ENCODE measurements at regions not wholly inside any gene's neighbourhood (a gene's known extent, or its start where the extent isn't known, plus 50 kb on each side); places are given as distances from the start of the nearest gene placed in this dataset.
"Not testable (repeated sequence)": the region's sequence is repeated elsewhere in the genome, so short reads cannot be mapped to it uniquely, and the experiment has no call there.

GRCh38 chr20:40100261-40100660 lies 588.8 kb downstream of the MAFB start:
- no peak for DNase-seq (ENCODE audit: low read depth in 3 of 3, low spot score in 1 of 3)

GRCh38 chr20:40090236-40090635 lies 598.8 kb downstream of the MAFB start:
- no peak for DNase-seq (ENCODE audit: low read depth in 3 of 3, low spot score in 1 of 3)

GRCh38 chr20:40087496-40087895 lies 601.5 kb downstream of the MAFB start:
- no peak for DNase-seq (ENCODE audit: low read depth in 3 of 3, low spot score in 1 of 3)

GRCh38 chr20:40085513-40085912 lies 603.5 kb downstream of the MAFB start:
- DNase-seq (ENCODE audit: low read depth in 3 of 3, low spot score in 1 of 3), result no peak

GRCh38 chr20:40082436-40082835 lies 606.6 kb downstream of the MAFB start:
- DNase-seq (ENCODE audit: low read depth in 3 of 3, low spot score in 1 of 3), result no peak

- DNase-seq (ENCODE audit: low read depth in 3 of 3, low spot score in 1 of 3), result no peak
Observed at GRCh38 chr20:40081653-40082052, 607.4 kb downstream of the MAFB start.

- DNase-seq (ENCODE audit: low read depth in 3 of 3, low spot score in 1 of 3), result no peak
Observed at GRCh38 chr20:40080041-40080652, 608.9 kb downstream of the MAFB start.

- DNase-seq (ENCODE audit: low read depth in 3 of 3, low spot score in 1 of 3), result no peak
Observed at GRCh38 chr20:40073535-40074111, 615.4 kb downstream of the MAFB start.

- DNase-seq (ENCODE audit: low read depth in 3 of 3, low spot score in 1 of 3), result no peak
Observed at GRCh38 chr20:40072907-40073306, 616.1 kb downstream of the MAFB start.

- no peak for DNase-seq (ENCODE audit: low read depth in 3 of 3, low spot score in 1 of 3)
Observed at GRCh38 chr20:40056171-40056570, 632.9 kb downstream of the MAFB start.

GRCh38 chr20:40055711-40056110 lies 633.3 kb downstream of the MAFB start:
- no peak for DNase-seq (ENCODE audit: low read depth in 3 of 3, low spot score in 1 of 3)

- no peak for DNase-seq (ENCODE audit: low read depth in 3 of 3, low spot score in 1 of 3)
Observed at GRCh38 chr20:40054311-40054710, 634.7 kb downstream of the MAFB start.

GRCh38 chr20:40050596-40050995 lies 638.4 kb downstream of the MAFB start:
- DNase-seq (ENCODE audit: low read depth in 3 of 3, low spot score in 1 of 3), result no peak

- no peak for DNase-seq (ENCODE audit: low read depth in 3 of 3, low spot score in 1 of 3)
Observed at GRCh38 chr20:40049854-40050253, 639.2 kb downstream of the MAFB start.

GRCh38 chr20:40046703-40047102 lies 642.3 kb downstream of the MAFB start:
- DNase-seq (ENCODE audit: low read depth in 3 of 3, low spot score in 1 of 3), result no peak

- no peak for DNase-seq (ENCODE audit: low read depth in 3 of 3, low spot score in 1 of 3)
Observed at GRCh38 chr20:40037511-40037910, 651.5 kb downstream of the MAFB start.

GRCh38 chr20:40029589-40029988 lies 659.4 kb downstream of the MAFB start:
- DNase-seq (ENCODE audit: low read depth in 3 of 3, low spot score in 1 of 3), result no peak

- no peak for DNase-seq (ENCODE audit: low read depth in 3 of 3, low spot score in 1 of 3)
Observed at GRCh38 chr20:40019510-40019909, 669.5 kb downstream of the MAFB start.

GRCh38 chr20:40017765-40018164 lies 671.3 kb downstream of the MAFB start:
- no peak for DNase-seq (ENCODE audit: low read depth in 3 of 3, low spot score in 1 of 3)

GRCh38 chr20:40016890-40017289 lies 672.1 kb downstream of the MAFB start:
- DNase-seq (ENCODE audit: low read depth in 3 of 3, low spot score in 1 of 3), result no peak

GRCh38 chr20:40016392-40016791 lies 672.6 kb downstream of the MAFB start:
- no peak for DNase-seq (ENCODE audit: low read depth in 3 of 3, low spot score in 1 of 3)

- not testable (repeated sequence) for DNase-seq (ENCODE audit: low read depth in 3 of 3, low spot score in 1 of 3)
Observed at GRCh38 chr20:40012026-40012425, 677.0 kb downstream of the MAFB start.

GRCh38 chr20:40010483-40010882 lies 678.6 kb downstream of the MAFB start:
- no peak for DNase-seq (ENCODE audit: low read depth in 3 of 3, low spot score in 1 of 3)
